IMR-90 (cell line): ENCODE measurements at regions not wholly inside any gene's neighbourhood (a gene's known extent, or its start where the extent isn't known, plus 50 kb on each side); places are given as distances from the start of the nearest gene placed in this dataset.

Experiments
- ATAC-seq: fragments of 200-7000 bp; cut with Tn5 transposase; 2 replicates; pipeline ENCODE4 v1.9.1; 2020; ENCODE audit warnings: low read depth, mild to moderate bottlenecking, moderate library complexity
- BruUV-seq: library from RNA; stranded (reverse); fragments of 400-500 nt; replicated peaks from 2 replicates; lab custom pipeline; 2021; lab: Mats Ljungman, UMichigan
- CTCF ChIA-PET: fragments of 300-600 bp; formaldehyde crosslinking; extraction: SDS; loops from one replicate; lab custom pipeline; 2021; ENCODE audit warnings: antibody characterized with exemption; lab: Yijun Ruan, JAX
- POLR2A ChIA-PET: fragments of 300-600 bp; sonication (Branson Sonifier 250); formaldehyde crosslinking; loops from one replicate; lab custom pipeline; 2022; ENCODE audit warnings: antibody characterized with exemption; ENCODE audit not compliant: unreplicated experiment; lab: Charles Lee
- DNase-seq: peaks from one replicate; pipeline ENCODE4 v3.0.0; 2013
- H2AFZ ChIP-seq: replicated peaks from 2 replicates; pipeline ENCODE3; 2013; ENCODE audit warnings: low read length, mild to moderate bottlenecking; ENCODE audit not compliant: poor library complexity
- H2AK5ac ChIP-seq: 2 replicates; pipeline ENCODE4 v1.6.1; 2013; ENCODE audit warnings: low read depth, low read length, inconsistent platforms
- H2AK9ac ChIP-seq: replicated peaks from 2 replicates; pipeline ENCODE3; 2013; ENCODE audit warnings: mild to moderate bottlenecking, low read depth, low read length, moderate library complexity; ENCODE audit not compliant: poor library complexity
- H2BK120ac ChIP-seq: 2 replicates; pipeline ENCODE4 v1.6.1; 2013; ENCODE audit warnings: low read depth, low read length, inconsistent platforms
- H2BK15ac ChIP-seq: 3 replicates; pipeline ENCODE4 v1.6.1; 2013; ENCODE audit warnings: low read depth, low read length, inconsistent platforms
- H2BK20ac ChIP-seq: 2 replicates; pipeline ENCODE4 v1.6.1; 2013; ENCODE audit warnings: low read depth, mild to moderate bottlenecking, inconsistent platforms, low read length, moderate library complexity
- H2BK5ac ChIP-seq: 2 replicates; pipeline ENCODE4 v1.6.1; 2013; ENCODE audit warnings: mild to moderate bottlenecking, low read depth, low read length, inconsistent platforms; ENCODE audit not compliant: poor library complexity, severe bottlenecking
- H3K14ac ChIP-seq: replicated peaks from 2 replicates; pipeline ENCODE4 v1.6.1; 2013; ENCODE audit warnings: low read depth, low read length, inconsistent platforms
- H3K18ac ChIP-seq: 2 replicates; pipeline ENCODE4 v1.6.1; 2013; ENCODE audit warnings: low read depth, low read length, control low read depth
- H3K23ac ChIP-seq: 2 replicates; pipeline ENCODE4 v1.6.1; 2013; ENCODE audit warnings: low read depth, low read length, inconsistent platforms
- H3K27ac ChIP-seq: 2 replicates; pipeline ENCODE4 v1.5.1; 2013; ENCODE audit warnings: mild to moderate bottlenecking, control low read depth, low read length; ENCODE audit not compliant: insufficient read depth
- H3K27me3 ChIP-seq: 2 replicates; pipeline ENCODE4 v1.6.1; 2013; ENCODE audit warnings: low read length; ENCODE audit not compliant: control insufficient read depth, insufficient read depth
- H3K36me3 ChIP-seq: 2 replicates; pipeline ENCODE4 v1.6.1; 2013; ENCODE audit warnings: low read length, mixed read lengths; ENCODE audit not compliant: control insufficient read depth, insufficient read depth
- H3K4ac ChIP-seq: 2 replicates; pipeline ENCODE4 v1.6.1; 2013; ENCODE audit warnings: low read depth, low read length, inconsistent platforms
- H3K4me1 ChIP-seq: 2 replicates; pipeline ENCODE4 v1.6.1; 2013; ENCODE audit warnings: low read length, mixed read lengths; ENCODE audit not compliant: control insufficient read depth, insufficient read depth
- H3K4me2 ChIP-seq: 2 replicates; pipeline ENCODE4 v1.6.1; 2013; ENCODE audit warnings: low read depth, mild to moderate bottlenecking, control low read depth, low read length, moderate library complexity
- H3K4me3 ChIP-seq: 2 replicates; pipeline ENCODE4 v1.5.1; 2013; ENCODE audit warnings: low read depth, mild to moderate bottlenecking, control low read depth, low read length, moderate library complexity; ENCODE audit not compliant: insufficient read depth
- H3K56ac ChIP-seq: 2 replicates; pipeline ENCODE4 v1.6.1; 2013; ENCODE audit warnings: low read length, inconsistent platforms; ENCODE audit not compliant: insufficient read depth; ENCODE audit errors: extremely low read depth
- H3K79me1 ChIP-seq, 2 experiments: 2 replicates each; pipeline ENCODE4 v1.6.1; 2013; ENCODE audit warnings: low read length in 2 of 2, inconsistent platforms in 1 of 2, low read depth in 1 of 2
- H3K9ac ChIP-seq: 2 replicates; pipeline ENCODE4 v1.6.1; 2013; ENCODE audit warnings: low read depth, low read length, control low read depth
- H3K9me1 ChIP-seq: 2 replicates; pipeline ENCODE4 v1.6.1; 2013; ENCODE audit warnings: low read length, inconsistent platforms; ENCODE audit not compliant: insufficient read depth
- H3K9me3 ChIP-seq: 2 replicates; pipeline ENCODE4 v1.6.1; 2013; ENCODE audit warnings: low read length; ENCODE audit not compliant: control insufficient read depth, insufficient read depth
- H4K20me1 ChIP-seq: 2 replicates; pipeline ENCODE4 v1.6.1; 2013; ENCODE audit warnings: low read length, inconsistent platforms; ENCODE audit not compliant: insufficient read depth
- H4K5ac ChIP-seq: 2 replicates; pipeline ENCODE4 v1.6.1; 2013; ENCODE audit warnings: mild to moderate bottlenecking, low read depth, low read length, control low read depth
- H4K8ac ChIP-seq, 2 experiments: 2 replicates each; pipeline ENCODE4 v1.6.1; 2013; ENCODE audit warnings: low read depth in 2 of 2, low read length in 2 of 2, control low read depth in 1 of 2, inconsistent platforms in 1 of 2
- H4K91ac ChIP-seq: 2 replicates; pipeline ENCODE4 v1.6.1; 2013; ENCODE audit warnings: low read depth, low read length, inconsistent platforms; ENCODE audit not compliant: insufficient read depth
- BHLHE40 ChIP-seq: fragments of 150-350 bp; IDR thresholded peaks from 2 replicates; pipeline ENCODE4 v1.6.1; 2016; ENCODE audit warnings: mild to moderate bottlenecking, low read depth, low read length
- CEBPB ChIP-seq: IDR thresholded peaks from 2 replicates; pipeline ENCODE4 v1.6.1; 2012; ENCODE audit warnings: low read depth, low read length, improper control_type of control experiment
- CHD1 ChIP-seq: IDR thresholded peaks from 2 replicates; pipeline ENCODE4 v1.6.1; 2012; ENCODE audit warnings: low read depth, low read length, improper control_type of control experiment
- FOS ChIP-seq: fragments of 150-350 bp; IDR thresholded peaks from 2 replicates; pipeline ENCODE4 v1.6.1; 2016; ENCODE audit warnings: low read depth, low read length
- MAFK ChIP-seq: IDR thresholded peaks from 2 replicates; pipeline ENCODE4 v1.6.1; 2012; ENCODE audit warnings: low read depth, low read length, improper control_type of control experiment
- MAZ ChIP-seq: IDR thresholded peaks from 2 replicates; pipeline ENCODE4 v1.6.1; 2012; ENCODE audit warnings: low read depth, mild to moderate bottlenecking, low read length, improper control_type of control experiment, moderate library complexity, borderline replicate concordance
- MXI1 ChIP-seq: IDR thresholded peaks from 2 replicates; pipeline ENCODE4 v1.6.1; 2012; ENCODE audit warnings: low read depth, mild to moderate bottlenecking, low read length, moderate library complexity, borderline replicate concordance
- NFE2L2 ChIP-seq: fragments of 150-350 bp; IDR thresholded peaks from 2 replicates; pipeline ENCODE4 v1.6.1; 2016; ENCODE audit warnings: low read depth, mild to moderate bottlenecking, low read length
- POLR2A ChIP-seq: IDR thresholded peaks from 2 replicates; pipeline ENCODE4 v1.6.1; 2012; ENCODE audit warnings: mild to moderate bottlenecking, low read depth, low read length
- RAD21 ChIP-seq: IDR thresholded peaks from 2 replicates; pipeline ENCODE4 v1.6.1; 2012; ENCODE audit warnings: low read length, improper control_type of control experiment
- RCOR1 ChIP-seq: IDR thresholded peaks from 2 replicates; pipeline ENCODE4 v1.6.1; 2012; ENCODE audit warnings: mild to moderate bottlenecking, low read length, improper control_type of control experiment; ENCODE audit not compliant: insufficient replicate concordance
- RFX5 ChIP-seq: IDR thresholded peaks from 2 replicates; pipeline ENCODE4 v1.8.0; 2012; ENCODE audit warnings: low read depth, mild to moderate bottlenecking, low read length, moderate library complexity
- SMC3 ChIP-seq: fragments of 150-350 bp; IDR thresholded peaks from 2 replicates; pipeline ENCODE4 v1.6.1; 2016; ENCODE audit warnings: low read depth, mild to moderate bottlenecking, antibody characterized with exemption, low read length, moderate library complexity
- WGBS, 2 experiments: methylation state at CpG; one replicate each; pipeline versions ENCODE4 v1.1.5 to v1.1.7; 2013; ENCODE audit warnings: missing lambda C conversion rate in 2 of 2; ENCODE audit not compliant: insufficient read length in 1 of 2; ENCODE audit errors: extremely low coverage in 2 of 2; 5-methylcytosine and 5-hydroxymethylcytosine counted together
- dilution Hi-C: fragments of 300-500 bp; cut with HindIII; formaldehyde crosslinking; loops from one replicate; pipeline ENCODE4 v1.14.3; 2018; ENCODE audit warnings: low sequenced_read_pairs; ENCODE audit not compliant: unreplicated experiment
- in situ Hi-C: fragments of 300-500 bp; cut with MboI; formaldehyde crosslinking; loops from 3 replicates; pipeline ENCODE4 v1.14.3; 2019; ENCODE audit warnings: low sequenced_read_pairs, inconsistent platforms, mixed read lengths
- intact Hi-C: fragments of 100-400 bp; cut with micrococcal nuclease; formaldehyde crosslinking; loops from 2 replicates; pipeline ENCODE4 v1.10.0; 2022
- TF ChIP-seq, protein P1 (sequence below): fragments of 150-350 bp; IDR thresholded peaks from 2 replicates; pipeline ENCODE4 v1.6.1; 2017; ENCODE audit warnings: mild to moderate bottlenecking, antibody characterized with exemption, low read length, low read depth
- TF ChIP-seq, protein P2 (sequence below): conservative IDR thresholded peaks from 2 replicates; pipeline ENCODE4 v1.5.1; 2012; ENCODE audit warnings: mild to moderate bottlenecking, low read depth, low read length, improper control_type of control experiment

DNA sequence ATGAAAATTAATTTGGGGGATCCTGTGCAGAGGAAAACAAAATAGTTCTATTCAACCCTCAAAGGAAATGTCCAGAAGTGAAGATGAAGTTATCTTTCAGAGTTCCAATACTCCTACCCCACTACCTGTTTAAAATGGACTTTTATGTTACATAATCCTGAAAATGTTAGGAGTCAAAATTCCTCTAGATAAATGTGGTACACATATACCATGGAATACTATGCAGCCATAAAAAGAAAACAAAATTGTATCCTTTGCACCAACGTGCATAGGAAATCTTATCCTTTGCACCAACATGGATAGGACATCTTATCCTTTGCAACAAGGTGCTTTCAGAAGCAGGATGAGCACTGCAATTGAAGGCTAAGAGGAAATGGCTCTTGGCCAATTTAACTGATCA is 245.2 kb downstream of the LTN1 start:
- H2BK120ac ChIP-seq, result no peak overlapping the region
- intact Hi-C loops (loop anchor here (10.0 kb wide), 4 partner anchors 613 to 1783 kb away; partner anchors contain the start of gene ADAMTS5), dilution Hi-C loops (no loop called here), in situ Hi-C loops (loop anchor here (5.0 to 25.0 kb wide), 5 partner anchors 410 to 1900 kb away; partner anchors contain the start of gene ADAMTS1)
- ChIA-PET POLR2A (no interaction called here), CTCF (no interaction called here)
- H3K27ac ChIP-seq, result no peak overlapping the region
- BruUV-seq, result no TSS peak
- no peak overlapping the region for H2BK15ac ChIP-seq
- H4K91ac ChIP-seq, result no peak overlapping the region
- H3K23ac ChIP-seq, result no peak overlapping the region
- no peak overlapping the region for H2AK5ac ChIP-seq
- H3K36me3 ChIP-seq, result no peaks in the 10 kb centered on the region
- H3K4me3 ChIP-seq, result no peak overlapping the region
- no CpG with 5 or more reads among the region's 1 CpG for WGBS, 2 experiments
- H4K20me1 ChIP-seq, result no peaks in the 10 kb centered on the region
- TF ChIP-seq, protein P1, sequence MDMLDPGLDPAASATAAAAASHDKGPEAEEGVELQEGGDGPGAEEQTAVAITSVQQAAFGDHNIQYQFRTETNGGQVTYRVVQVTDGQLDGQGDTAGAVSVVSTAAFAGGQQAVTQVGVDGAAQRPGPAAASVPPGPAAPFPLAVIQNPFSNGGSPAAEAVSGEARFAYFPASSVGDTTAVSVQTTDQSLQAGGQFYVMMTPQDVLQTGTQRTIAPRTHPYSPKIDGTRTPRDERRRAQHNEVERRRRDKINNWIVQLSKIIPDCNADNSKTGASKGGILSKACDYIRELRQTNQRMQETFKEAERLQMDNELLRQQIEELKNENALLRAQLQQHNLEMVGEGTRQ, result no peak
- TF ChIP-seq MAFK (no peak), FOS (no peak), MXI1 (no peak), SMC3 (no peak), NFE2L2 (no peak), CEBPB (no peak), POLR2A (no peak), RFX5 (no peak), MAZ (no peak), RAD21 (no peak), BHLHE40 (no peak), CHD1 (no peak), RCOR1 (no peak)
- TF ChIP-seq, protein P2, sequence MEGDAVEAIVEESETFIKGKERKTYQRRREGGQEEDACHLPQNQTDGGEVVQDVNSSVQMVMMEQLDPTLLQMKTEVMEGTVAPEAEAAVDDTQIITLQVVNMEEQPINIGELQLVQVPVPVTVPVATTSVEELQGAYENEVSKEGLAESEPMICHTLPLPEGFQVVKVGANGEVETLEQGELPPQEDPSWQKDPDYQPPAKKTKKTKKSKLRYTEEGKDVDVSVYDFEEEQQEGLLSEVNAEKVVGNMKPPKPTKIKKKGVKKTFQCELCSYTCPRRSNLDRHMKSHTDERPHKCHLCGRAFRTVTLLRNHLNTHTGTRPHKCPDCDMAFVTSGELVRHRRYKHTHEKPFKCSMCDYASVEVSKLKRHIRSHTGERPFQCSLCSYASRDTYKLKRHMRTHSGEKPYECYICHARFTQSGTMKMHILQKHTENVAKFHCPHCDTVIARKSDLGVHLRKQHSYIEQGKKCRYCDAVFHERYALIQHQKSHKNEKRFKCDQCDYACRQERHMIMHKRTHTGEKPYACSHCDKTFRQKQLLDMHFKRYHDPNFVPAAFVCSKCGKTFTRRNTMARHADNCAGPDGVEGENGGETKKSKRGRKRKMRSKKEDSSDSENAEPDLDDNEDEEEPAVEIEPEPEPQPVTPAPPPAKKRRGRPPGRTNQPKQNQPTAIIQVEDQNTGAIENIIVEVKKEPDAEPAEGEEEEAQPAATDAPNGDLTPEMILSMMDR, result no peak
- no peak overlapping the region for H3K56ac ChIP-seq
- H3K14ac ChIP-seq, result no peak overlapping the region
- no peaks in the 10 kb centered on the region for H3K27me3 ChIP-seq
- peaks cover 6% of the 10 kb centered on the region for H3K4me1 ChIP-seq
- no peaks in the 10 kb centered on the region for H3K79me1 ChIP-seq
- no peak overlapping the region for H3K9ac ChIP-seq
- H2AK9ac ChIP-seq, result no peak overlapping the region
- ATAC-seq (no peak), DNase-seq (no peak)
- H4K5ac ChIP-seq, result no peak overlapping the region
- no peaks in the 10 kb centered on the region for H3K9me3 ChIP-seq
- no peak overlapping the region for H2BK20ac ChIP-seq
- H3K4ac ChIP-seq, result no peak overlapping the region
- no peak overlapping the region for H2AFZ ChIP-seq
- H3K18ac ChIP-seq, result no peak overlapping the region
- no peak overlapping the region for H4K8ac ChIP-seq
- H2BK5ac ChIP-seq, result no peak overlapping the region
- no peaks in the 10 kb centered on the region; the same call in 1 of the 2 replicates for H3K9me1 ChIP-seq
- H3K4me2 ChIP-seq, result no peak overlapping the region
